PC-3 (cell line): ENCODE measurements at regions not wholly inside any gene's neighbourhood (a gene's known extent, or its start where the extent isn't known, plus 50 kb on each side); places are given as distances from the start of the nearest gene placed in this dataset.

Source experiments
- CTCF ChIP-seq: fragments of 300-600 bp; sonication (generic); conservative IDR thresholded peaks from 2 replicates; pipeline ENCODE4 v1.5.1; 2017; ENCODE audit warnings: antibody characterized with exemption, low read depth, mild to moderate bottlenecking, low read length
- EZH2 ChIP-seq: fragments of 300-600 bp; sonication (generic); IDR thresholded peaks from one replicate; pipeline ENCODE4 v1.6.1; 2017; ENCODE audit warnings: antibody characterized with exemption, mild to moderate bottlenecking, low read length; ENCODE audit not compliant: unreplicated experiment

- TF ChIP-seq EZH2 (no peak), CTCF (no peak)
Measured at GRCh38 chr4:151567056-151567455, 158.1 kb downstream of the FHIP1A start.
